GM23338 (cell line): ENCODE measurements at regions not wholly inside any gene's neighbourhood (a gene's known extent, or its start where the extent isn't known, plus 50 kb on each side); places are given as distances from the start of the nearest gene placed in this dataset.

Experiments used
- CREB1 ChIP-seq: fragments of 250-450 bp; sonication (Bioruptor Pico); IDR thresholded peaks from 2 replicates; pipeline ENCODE4 v1.5.0; 2020; ENCODE audit warnings: low read depth, mild to moderate bottlenecking, moderate library complexity
- CTCF ChIP-seq, 2 experiments: fragments of 200-600 bp in 1 of 2; sonication (generic) in 1 of 2; conservative IDR thresholded peaks; 2 replicates each; pipeline versions ENCODE4 v1.5.1 to v1.6.1; 2016 to 2017; ENCODE audit warnings: antibody characterized with exemption in 2 of 2, low read depth in 2 of 2, mild to moderate bottlenecking in 2 of 2, moderate library complexity in 1 of 2
- ETS1 ChIP-seq: IDR thresholded peaks from 2 replicates; pipeline ENCODE4 v1.6.1; 2016; ENCODE audit warnings: antibody characterized with exemption
- EZH2 ChIP-seq: fragments of 200-600 bp; sonication (generic); IDR thresholded peaks from one replicate; pipeline ENCODE4 v1.8.0; 2017; ENCODE audit warnings: antibody characterized with exemption, mild to moderate bottlenecking, low read depth; ENCODE audit not compliant: unreplicated experiment
- EZH2phosphoT487 ChIP-seq: fragments of 200-600 bp; sonication (generic); IDR thresholded peaks from one replicate; pipeline ENCODE4 v1.8.1; 2018; ENCODE audit warnings: antibody characterized with exemption; ENCODE audit not compliant: unreplicated experiment
- POLR2AphosphoS5 ChIP-seq: IDR thresholded peaks from 2 replicates; pipeline ENCODE4 v1.6.1; 2016; ENCODE audit warnings: antibody characterized with exemption, low read depth
- REST ChIP-seq: IDR thresholded peaks from one replicate; pipeline ENCODE4 v1.6.1; 2018; ENCODE audit warnings: antibody characterized with exemption; ENCODE audit not compliant: unreplicated experiment
- STAT1 ChIP-seq: IDR thresholded peaks from one replicate; pipeline ENCODE4 v1.6.1; 2016; ENCODE audit warnings: antibody characterized with exemption; ENCODE audit not compliant: unreplicated experiment
- ZNF114 ChIP-seq: fragments of 250-450 bp; sonication (Bioruptor Pico); IDR thresholded peaks from 2 replicates; pipeline ENCODE4 v1.5.0; 2020; ENCODE audit warnings: mild to moderate bottlenecking, moderate library complexity
- ZNF462 ChIP-seq: fragments of 250-450 bp; sonication (Bioruptor Pico); IDR thresholded peaks from 2 replicates; pipeline ENCODE4 v1.5.0; 2020; ENCODE audit warnings: mild to moderate bottlenecking, moderate library complexity

- TF ChIP-seq POLR2AphosphoS5 (no peak), CTCF (conservative IDR thresholded peaks at IDR 0.05; ENCODE audit: low read depth in 2 of 2) (no peak), REST (no peak), CREB1 (CRISPR knock-in tag) (no peak), EZH2 (no peak), EZH2phosphoT487 (no peak), ETS1 (no peak), ZNF462 (CRISPR knock-in tag) (no peak), STAT1 (no peak), ZNF114 (CRISPR knock-in tag) (no peak)
These were observed 456.2 kb upstream of the MEX3C start for GRCh38 chr18:51653507-51654213.
